B cell (primary cell): ENCODE measurements at regions not wholly inside any gene's neighbourhood (a gene's known extent, or its start where the extent isn't known, plus 50 kb on each side); places are given as distances from the start of the nearest gene placed in this dataset.

Experiments used
- ATAC-seq: fragments of 200-7000 bp; cut with Tn5 transposase; one replicate; pipeline ENCODE4 v1.10.0; 2021; ENCODE audit warnings: low read depth, mild to moderate bottlenecking, moderate number of reproducible peaks, moderate library complexity
- CTCF ChIA-PET: fragments of 350-600 bp; sonication (Branson Sonifier 250); formaldehyde crosslinking; loops from one replicate; lab custom pipeline; 2021; ENCODE audit warnings: antibody characterized with exemption, inconsistent platforms; lab: Charles Lee
- POLR2A ChIA-PET: fragments of 350-600 bp; sonication (Branson Sonifier 250); formaldehyde crosslinking; loops from one replicate; lab custom pipeline; 2021; ENCODE audit warnings: antibody characterized with exemption; lab: Charles Lee
- DNase-seq: peaks from one replicate; pipeline ENCODE4 v3.0.0; 2013
- H2AFZ ChIP-seq: 2 replicates; pipeline ENCODE4 v1.6.1; 2012; ENCODE audit warnings: mild to moderate bottlenecking, low read depth, low read length; ENCODE audit not compliant: insufficient read depth, poor library complexity, severe bottlenecking
- H3K27ac ChIP-seq, 2 donors: 1 replicate in 1 of 2; 2 replicates in 1 of 2; pipeline ENCODE4 v1.5.1; 2012 to 2013; ENCODE audit warnings: low read length in 2 of 2, mild to moderate bottlenecking in 2 of 2, moderate library complexity in 1 of 2
- H3K27me3 ChIP-seq, 4 experiments: fragments of 200-600 bp in 1 of 4; sonication (generic) in 1 of 4; replicated peaks in 1 of 4; 1 replicate in 2 of 4; 2 replicates in 2 of 4; pipeline versions ENCODE4 v1.6.1 to v1.7.0; 2013 to 2016; ENCODE audit warnings: low read length in 3 of 4, mild to moderate bottlenecking in 2 of 4, mixed read lengths in 1 of 4, moderate library complexity in 1 of 4; ENCODE audit not compliant: insufficient read depth in 4 of 4, control insufficient read depth in 3 of 4; ENCODE audit errors: control extremely low read depth in 1 of 4
- H3K36me3 ChIP-seq, 2 experiments: replicated peaks in 1 of 2; 1 replicate in 1 of 2; 2 replicates in 1 of 2; pipeline versions ENCODE4 v1.6.1 to v1.7.1; 2013; ENCODE audit warnings: low read length in 1 of 2; ENCODE audit not compliant: insufficient read depth in 2 of 2, control insufficient read depth in 1 of 2; ENCODE audit errors: control extremely low read depth in 1 of 2, extremely low read depth in 1 of 2
- H3K4me1 ChIP-seq, 2 donors: fragments of 200-600 bp in 1 of 2; sonication (generic) in 1 of 2; 1 replicate in 1 of 2; 2 replicates in 1 of 2; pipeline versions ENCODE4 v1.5.1 to v1.6.1; 2013 to 2017; ENCODE audit warnings: low read length in 2 of 2; ENCODE audit not compliant: control insufficient read depth in 2 of 2, insufficient read depth in 2 of 2
- H3K4me2 ChIP-seq: replicated peaks from 2 replicates; pipeline ENCODE3; 2012; ENCODE audit warnings: mild to moderate bottlenecking, low read depth, low read length; ENCODE audit not compliant: poor library complexity, severe bottlenecking
- H3K4me3 ChIP-seq, 5 experiments: fragments of 200-600 bp in 1 of 5; sonication (generic) in 1 of 5; 1 replicate in 3 of 5; 2 replicates in 2 of 5; pipeline versions ENCODE4 v1.5.1 to v1.7.0; 2011 to 2016; ENCODE audit warnings: low read length in 4 of 5, mild to moderate bottlenecking in 4 of 5, low read depth in 2 of 5, control low read depth in 1 of 5, moderate library complexity in 1 of 5; ENCODE audit not compliant: insufficient read depth in 1 of 5; ENCODE audit errors: control extremely low read depth in 1 of 5, extremely low read depth in 1 of 5
- H3K79me2 ChIP-seq: fragments of 200-600 bp; sonication (generic); one replicate; pipeline ENCODE4 v1.6.0; 2016; ENCODE audit warnings: low read length; ENCODE audit not compliant: control insufficient read depth, insufficient read depth
- H3K9ac ChIP-seq: fragments of 200-600 bp; sonication (generic); 2 replicates; pipeline ENCODE4 v1.6.1; 2017; ENCODE audit warnings: mild to moderate bottlenecking, low read length, moderate library complexity
- H3K9me3 ChIP-seq, 3 donors: one replicate each; pipeline versions ENCODE4 v1.6.1 to v1.7.1; 2013; ENCODE audit warnings: low read length in 2 of 3; ENCODE audit not compliant: control insufficient read depth in 2 of 3, insufficient read depth in 1 of 3; ENCODE audit errors: control extremely low read depth in 1 of 3
- H4K20me1 ChIP-seq: 2 replicates; pipeline ENCODE4 v1.6.0; 2012; ENCODE audit warnings: mild to moderate bottlenecking, low read length; ENCODE audit not compliant: insufficient read depth, control insufficient read depth, poor library complexity, severe bottlenecking
- H3K27ac Mint-ChIP-seq: one replicate; pipeline ENCODE4 v1.8.0; 2021; ENCODE audit warnings: mixed read lengths
- H3K27me3 Mint-ChIP-seq: one replicate; pipeline ENCODE4 v1.8.0; 2021; ENCODE audit warnings: mixed read lengths
- H3K4me1 Mint-ChIP-seq: one replicate; pipeline ENCODE4 v1.8.0; 2021; ENCODE audit warnings: mixed read lengths
- H3K4me3 Mint-ChIP-seq: one replicate; pipeline ENCODE4 v1.8.0; 2021; ENCODE audit warnings: mixed read lengths
- H3K9me3 Mint-ChIP-seq: one replicate; pipeline ENCODE4 v1.8.0; 2022; ENCODE audit warnings: mixed read lengths; ENCODE audit not compliant: insufficient read depth
- EZH2 ChIP-seq: IDR thresholded peaks from 2 replicates; pipeline ENCODE4 v1.6.1; 2012; ENCODE audit warnings: borderline replicate concordance, low read depth, mild to moderate bottlenecking, moderate library complexity, low read length; ENCODE audit not compliant: insufficient read depth, poor library complexity, severe bottlenecking
- WGBS: methylation state at CpG from one replicate; pipeline ENCODE4 v1.1.5; 2013; ENCODE audit warnings: missing lambda C conversion rate; ENCODE audit not compliant: insufficient coverage; 5-methylcytosine and 5-hydroxymethylcytosine counted together
- intact Hi-C: fragments of 100-400 bp; cut with micrococcal nuclease; formaldehyde crosslinking; loops from one replicate; pipeline ENCODE4 v1.10.0; 2022
- TF ChIP-seq, protein P1 (sequence below): fragments of 200-600 bp; IDR thresholded peaks from one replicate; pipeline ENCODE4 v1.8.0; 2022; ENCODE audit warnings: antibody characterized with exemption, mild to moderate bottlenecking

DNA sequence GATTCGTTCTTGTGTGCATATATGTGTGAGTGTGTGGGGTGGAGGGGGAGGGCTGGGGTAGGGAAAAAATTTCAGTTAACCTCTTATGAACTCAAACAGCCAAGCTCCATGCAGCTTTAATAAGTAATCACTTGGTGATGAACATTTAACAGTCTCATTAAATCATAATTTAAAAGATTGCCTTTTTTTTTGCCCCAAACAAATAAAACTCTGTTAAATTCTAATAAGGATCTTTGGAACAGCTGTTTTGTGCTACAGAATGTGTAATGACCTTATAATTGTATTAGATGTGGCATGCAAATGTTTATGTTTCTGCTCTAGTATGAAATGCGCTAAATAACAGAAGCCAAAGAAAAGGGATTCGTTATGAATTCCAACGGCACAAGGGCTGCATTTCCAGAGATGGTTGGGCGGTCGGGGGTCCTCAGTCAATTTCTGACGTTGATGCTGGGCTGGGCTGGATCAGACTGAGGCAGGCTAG lies 80.0 kb upstream of the RORA start:
- no peaks in the 10 kb centered on the region for H3K4me1 Mint-ChIP-seq
- no peak overlapping the region for H2AFZ ChIP-seq
- no peak overlapping the region for H3K27ac ChIP-seq
- H3K9me3 Mint-ChIP-seq: no peaks in the 10 kb centered on the region
- H3K9me3 ChIP-seq: no peaks in the 10 kb centered on the region
- no peaks in the 10 kb centered on the region for H3K79me2 ChIP-seq
- no peak overlapping the region for H3K4me3 ChIP-seq
- CTCF ChIA-PET: no interaction called here
- ATAC-seq (no peak), DNase-seq (no peak)
- H3K9ac ChIP-seq: no peak overlapping the region
- no peak overlapping the region for H3K4me3 Mint-ChIP-seq
- intact Hi-C loops: no loop called here
- H3K27me3 Mint-ChIP-seq: peaks cover 6% of the 10 kb centered on the region
- WGBS: 96% methylated on average over 4 of the region's 7 CpGs
- no peak for TF ChIP-seq EZH2
- TF ChIP-seq, protein P1, sequence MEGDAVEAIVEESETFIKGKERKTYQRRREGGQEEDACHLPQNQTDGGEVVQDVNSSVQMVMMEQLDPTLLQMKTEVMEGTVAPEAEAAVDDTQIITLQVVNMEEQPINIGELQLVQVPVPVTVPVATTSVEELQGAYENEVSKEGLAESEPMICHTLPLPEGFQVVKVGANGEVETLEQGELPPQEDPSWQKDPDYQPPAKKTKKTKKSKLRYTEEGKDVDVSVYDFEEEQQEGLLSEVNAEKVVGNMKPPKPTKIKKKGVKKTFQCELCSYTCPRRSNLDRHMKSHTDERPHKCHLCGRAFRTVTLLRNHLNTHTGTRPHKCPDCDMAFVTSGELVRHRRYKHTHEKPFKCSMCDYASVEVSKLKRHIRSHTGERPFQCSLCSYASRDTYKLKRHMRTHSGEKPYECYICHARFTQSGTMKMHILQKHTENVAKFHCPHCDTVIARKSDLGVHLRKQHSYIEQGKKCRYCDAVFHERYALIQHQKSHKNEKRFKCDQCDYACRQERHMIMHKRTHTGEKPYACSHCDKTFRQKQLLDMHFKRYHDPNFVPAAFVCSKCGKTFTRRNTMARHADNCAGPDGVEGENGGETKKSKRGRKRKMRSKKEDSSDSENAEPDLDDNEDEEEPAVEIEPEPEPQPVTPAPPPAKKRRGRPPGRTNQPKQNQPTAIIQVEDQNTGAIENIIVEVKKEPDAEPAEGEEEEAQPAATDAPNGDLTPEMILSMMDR: no peak
- H3K36me3 ChIP-seq: no peaks in the 10 kb centered on the region
- no peak overlapping the region for H3K27ac Mint-ChIP-seq
- no peak overlapping the region for H3K4me2 ChIP-seq
- no peaks in the 10 kb centered on the region for H3K27me3 ChIP-seq
- no peaks in the 10 kb centered on the region for H4K20me1 ChIP-seq
- POLR2A ChIA-PET: no interaction called here
- no peaks in the 10 kb centered on the region for H3K4me1 ChIP-seq

DNA sequence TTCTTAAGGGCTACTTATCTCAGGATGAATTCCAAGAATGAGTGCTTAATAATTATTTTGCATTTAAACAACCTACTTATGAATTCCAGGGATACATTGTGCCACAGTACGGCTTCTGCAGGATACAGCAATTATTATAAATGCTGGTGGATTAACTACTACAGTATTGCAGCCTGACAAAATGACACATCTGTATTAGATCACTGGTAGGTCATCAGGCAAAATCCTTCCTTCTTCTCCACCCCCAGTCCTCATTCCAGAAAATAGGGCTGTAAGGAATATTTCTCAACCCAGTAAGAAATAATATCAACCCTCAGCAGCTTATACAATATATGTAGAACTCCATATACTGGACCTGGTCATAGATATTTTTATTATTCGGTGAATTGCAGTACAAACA lies 79.3 kb upstream of the RORA start:
- Histone ChIP-seq H4K20me1 (no peaks in the 10 kb centered on the region), H3K79me2 (no peaks in the 10 kb centered on the region), H3K36me3 (no peaks in the 10 kb centered on the region), H3K9me3 (no peaks in the 10 kb centered on the region), H3K9ac (no peak overlapping the region), H3K4me2 (no peak overlapping the region), H3K27ac (no peak overlapping the region), H2AFZ (no peak overlapping the region), H3K4me3 (no peak overlapping the region), H3K27me3 (no peaks in the 10 kb centered on the region), H3K4me1 (no peaks in the 10 kb centered on the region)
- Mint-ChIP-seq H3K9me3 (no peaks in the 10 kb centered on the region), H3K27me3 (peaks cover 6% of the 10 kb centered on the region), H3K27ac (no peak overlapping the region), H3K4me1 (no peaks in the 10 kb centered on the region), H3K4me3 (no peak overlapping the region)
- no peak for TF ChIP-seq EZH2
- TF ChIP-seq, protein P1: no peak
- CTCF ChIA-PET: no interaction called here
- DNase-seq (no peak), ATAC-seq (no peak)
- intact Hi-C loops: no loop called here
- WGBS: no CpG with 5 or more reads among the region's 2 CpGs
- POLR2A ChIA-PET: no interaction called here
